ENCODE measurements at regions not wholly inside any gene's neighbourhood (a gene's known extent, or its start where the extent isn't known, plus 50 kb on each side); places are given as distances from the start of the nearest gene placed in this dataset.

DNA sequence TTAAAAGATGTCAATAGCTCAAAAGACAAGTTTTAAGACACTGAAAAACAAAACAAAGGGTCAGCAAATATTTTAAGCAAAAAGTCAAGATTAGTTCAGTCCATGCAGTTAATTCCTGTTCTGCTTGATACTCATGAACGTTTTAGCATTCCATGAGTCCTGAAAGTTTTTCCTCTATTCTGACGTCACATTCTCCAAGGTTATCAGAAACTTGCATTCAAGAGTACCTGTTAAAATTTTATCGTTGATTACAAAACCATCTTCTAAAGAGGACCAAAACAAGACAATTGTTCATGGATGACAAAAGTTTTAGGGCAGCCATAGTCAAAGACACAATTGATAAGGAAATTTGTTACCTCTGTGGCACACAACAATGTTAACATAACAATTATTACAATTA is 52.5 kb upstream of the VOPP1 start:
- Histone ChIP-seq H3K27ac (ENCODE audit: insufficient read depth, low read length) (no peak overlapping the region), H3K4me1 (ENCODE audit: control insufficient read depth, extremely low read depth, insufficient read depth, low read length) (no peaks in the 10 kb centered on the region), H3K4me3 (replicated peaks in 1 of 4; ENCODE audit: control extremely low read depth in 1 of 4, insufficient read depth in 1 of 4, low read depth in 3 of 4, low read length in 4 of 4) (no peak overlapping the region), H3K9ac (ENCODE audit: insufficient read depth, low read length) (no peak overlapping the region), H4K20me1 (ENCODE audit: control insufficient read depth, extremely low read depth, insufficient read depth, low read length) (no peaks in the 10 kb centered on the region), H3K27me3 (ENCODE audit: control insufficient read depth, insufficient read depth, low read length) (no peaks in the 10 kb centered on the region), H3K9me3 (ENCODE audit: control insufficient read depth, insufficient read depth, low read depth, low read length) (no peaks in the 10 kb centered on the region), H2AFZ (ENCODE audit: low read length) (no peak overlapping the region), H3K4me2 (ENCODE audit: extremely low read depth, insufficient read depth, low read length) (no peak overlapping the region), H3K79me2 (ENCODE audit: control insufficient read depth, insufficient read depth, low read length) (no peaks in the 10 kb centered on the region), H3K36me3 (ENCODE audit: control insufficient read depth, insufficient read depth, low read length) (no peaks in the 10 kb centered on the region)
- no peak for DNase-seq (ENCODE audit: low read depth in 2 of 2)
- TF ChIP-seq CTCF (conservative IDR thresholded peaks at IDR 0.05 in 1 of 2, IDR thresholded peaks at IDR 0.05 in 1 of 2; ENCODE audit: low read depth in 1 of 2, low read length in 2 of 2): no peak
- TF ChIP-seq EZH2 (IDR thresholded peaks at IDR 0.05; ENCODE audit: low read length, missing control alignments): no peak

- H3K27me3 ChIP-seq (ENCODE audit: control insufficient read depth, insufficient read depth, low read length): no peaks in the 10 kb centered on the region
- H3K4me2 ChIP-seq (ENCODE audit: extremely low read depth, insufficient read depth, low read length): no peak overlapping the region
- H3K27ac ChIP-seq (ENCODE audit: insufficient read depth, low read length): no peak overlapping the region
- no peak for TF ChIP-seq EZH2 (IDR thresholded peaks at IDR 0.05; ENCODE audit: low read length, missing control alignments)
- no peak for TF ChIP-seq CTCF (conservative IDR thresholded peaks at IDR 0.05 in 1 of 2, IDR thresholded peaks at IDR 0.05 in 1 of 2; ENCODE audit: low read depth in 1 of 2, low read length in 2 of 2)
- no peaks in the 10 kb centered on the region for H3K9me3 ChIP-seq (ENCODE audit: control insufficient read depth, insufficient read depth, low read depth, low read length)
- H4K20me1 ChIP-seq (ENCODE audit: control insufficient read depth, extremely low read depth, insufficient read depth, low read length): no peaks in the 10 kb centered on the region
- H3K9ac ChIP-seq (ENCODE audit: insufficient read depth, low read length): no peak overlapping the region
- no peak for DNase-seq (ENCODE audit: low read depth in 2 of 2)
- no peak overlapping the region for H2AFZ ChIP-seq (ENCODE audit: low read length)
- H3K79me2 ChIP-seq (ENCODE audit: control insufficient read depth, insufficient read depth, low read length): no peaks in the 10 kb centered on the region
- H3K36me3 ChIP-seq (ENCODE audit: control insufficient read depth, insufficient read depth, low read length): no peaks in the 10 kb centered on the region
- no peak overlapping the region for H3K4me3 ChIP-seq (replicated peaks in 1 of 4; ENCODE audit: control extremely low read depth in 1 of 4, insufficient read depth in 1 of 4, low read depth in 3 of 4, low read length in 4 of 4)
- H3K4me1 ChIP-seq (ENCODE audit: control insufficient read depth, extremely low read depth, insufficient read depth, low read length): no peaks in the 10 kb centered on the region
Measured at GRCh38 chr7:55623617-55624016, 51.3 kb upstream of the VOPP1 start.

- no peak overlapping the region for H2AFZ ChIP-seq (ENCODE audit: low read length)
- no peaks in the 10 kb centered on the region for H3K79me2 ChIP-seq (ENCODE audit: control insufficient read depth, insufficient read depth, low read length)
- no peaks in the 10 kb centered on the region for H3K36me3 ChIP-seq (ENCODE audit: control insufficient read depth, insufficient read depth, low read length)
- no peak overlapping the region for H3K9ac ChIP-seq (ENCODE audit: insufficient read depth, low read length)
- H3K4me2 ChIP-seq (ENCODE audit: extremely low read depth, insufficient read depth, low read length): no peak overlapping the region
- no peak for DNase-seq (ENCODE audit: low read depth in 2 of 2)
- H3K9me3 ChIP-seq (ENCODE audit: control insufficient read depth, insufficient read depth, low read depth, low read length): no peaks in the 10 kb centered on the region
- TF ChIP-seq EZH2 (IDR thresholded peaks at IDR 0.05; ENCODE audit: low read length, missing control alignments): no peak
- TF ChIP-seq CTCF (conservative IDR thresholded peaks at IDR 0.05 in 1 of 2, IDR thresholded peaks at IDR 0.05 in 1 of 2; ENCODE audit: low read depth in 1 of 2, low read length in 2 of 2): no peak
- no peaks in the 10 kb centered on the region for H4K20me1 ChIP-seq (ENCODE audit: control insufficient read depth, extremely low read depth, insufficient read depth, low read length)
- H3K4me1 ChIP-seq (ENCODE audit: control insufficient read depth, extremely low read depth, insufficient read depth, low read length): no peaks in the 10 kb centered on the region
- no peak overlapping the region for H3K27ac ChIP-seq (ENCODE audit: insufficient read depth, low read length)
- no peak overlapping the region for H3K4me3 ChIP-seq (replicated peaks in 1 of 4; ENCODE audit: control extremely low read depth in 1 of 4, insufficient read depth in 1 of 4, low read depth in 3 of 4, low read length in 4 of 4)
- no peaks in the 10 kb centered on the region for H3K27me3 ChIP-seq (ENCODE audit: control insufficient read depth, insufficient read depth, low read length)
Measured at GRCh38 chr7:55622241-55622640, 49.9 kb upstream of the VOPP1 start.

Measured in fibroblast of lung (primary cell).